ENCODE measurements at regions not wholly inside any gene's neighbourhood (a gene's known extent, or its start where the extent isn't known, plus 50 kb on each side); places are given as distances from the start of the nearest gene placed in this dataset.
A peak's percentile ranks its signal among the peaks of the same experiment; 100 is the strongest.

GRCh38 chr9:121596515-121596914, 54.9 kb upstream of the DAB2IP start:
- intact Hi-C loops (cut with DNase I): loop anchor here in 1 of 2 donors (5.0 kb wide), 1 partner anchor 39 kb away; no protein-coding TSS in a partner anchor
- ATAC-seq (ENCODE audit: low FRiP score): no peak

GRCh38 chr9:121597698-121598166, 53.7 kb upstream of the DAB2IP start:
- H3K9me3 ChIP-seq (ENCODE audit: control insufficient read depth, low read length): no peaks in the 10 kb centered on the region
- no peak overlapping the region for H3K27ac ChIP-seq (ENCODE audit: low read depth in 1 of 2, low read length in 2 of 2)
- no peaks in the 10 kb centered on the region for H3K36me3 ChIP-seq (ENCODE audit: control insufficient read depth in 1 of 2, insufficient read depth in 2 of 2, low read length in 1 of 2)
- 75 to 87% methylated on average over 14 of the region's 14 CpGs for WGBS, 2 donors
- H3K27me3 ChIP-seq (ENCODE audit: control insufficient read depth in 1 of 2, insufficient read depth in 2 of 2, low read length in 1 of 2): no peaks in the 10 kb centered on the region
- no peaks in the 10 kb centered on the region for H3K4me1 ChIP-seq (ENCODE audit: control insufficient read depth in 1 of 2, insufficient read depth in 2 of 2, low read length in 2 of 2)
- ATAC-seq (ENCODE audit: low FRiP score) (no peak), DNase-seq (no peak)
- intact Hi-C loops (cut with DNase I): loop anchor here in 1 of 2 donors (5.0 kb wide), 1 partner anchor 40 kb away; no protein-coding TSS in a partner anchor
- no peak overlapping the region for H3K4me3 ChIP-seq (ENCODE audit: low read length in 2 of 2)

More at GRCh38 chr9:121596515-121596914, 54.9 kb upstream of the DAB2IP start:
- Histone ChIP-seq H3K9me3 (ENCODE audit: control insufficient read depth, low read length) (no peaks in the 10 kb centered on the region), H3K36me3 (ENCODE audit: control insufficient read depth in 1 of 2, insufficient read depth in 2 of 2, low read length in 1 of 2) (no peaks in the 10 kb centered on the region), H3K4me3 (ENCODE audit: low read length in 2 of 2) (no peak overlapping the region), H3K27ac (ENCODE audit: low read depth in 1 of 2, low read length in 2 of 2) (no peak overlapping the region), H3K4me1 (ENCODE audit: control insufficient read depth in 1 of 2, insufficient read depth in 2 of 2, low read length in 2 of 2) (no peaks in the 10 kb centered on the region), H3K27me3 (ENCODE audit: control insufficient read depth in 1 of 2, insufficient read depth in 2 of 2, low read length in 1 of 2) (no peaks in the 10 kb centered on the region)
- DNase-seq: no peak
- 58 to 63% methylated on average over 1 of the region's 1 CpG for WGBS, 2 donors

GRCh38 chr9:121598167-121598964, 53.1 kb upstream of the DAB2IP start:
- no peaks in the 10 kb centered on the region for H3K4me1 ChIP-seq (ENCODE audit: control insufficient read depth in 1 of 2, insufficient read depth in 2 of 2, low read length in 2 of 2)
- WGBS, 2 donors: 50 to 69% methylated on average over 68 to 75 of the region's 76 CpGs
- peak; percentile 73 to 89 for DNase-seq
- intact Hi-C loops (cut with DNase I): loop anchor here in 1 of 2 donors (5.0 kb wide), 1 partner anchor 41 kb away; no protein-coding TSS in a partner anchor
- no peak overlapping the region for H3K27ac ChIP-seq (ENCODE audit: low read depth in 1 of 2, low read length in 2 of 2)
- peak; percentile 60 for ATAC-seq (ENCODE audit: low FRiP score)
- no peaks in the 10 kb centered on the region for H3K27me3 ChIP-seq (ENCODE audit: control insufficient read depth in 1 of 2, insufficient read depth in 2 of 2, low read length in 1 of 2)
- no peaks in the 10 kb centered on the region for H3K9me3 ChIP-seq (ENCODE audit: control insufficient read depth, low read length)
- H3K36me3 ChIP-seq (ENCODE audit: control insufficient read depth in 1 of 2, insufficient read depth in 2 of 2, low read length in 1 of 2): no peaks in the 10 kb centered on the region
- H3K4me3 ChIP-seq (ENCODE audit: low read length in 2 of 2): no peak overlapping the region

GRCh38 chr9:121598965-121599871, 52.2 kb upstream of the DAB2IP start:
- no peaks in the 10 kb centered on the region for H3K9me3 ChIP-seq (ENCODE audit: control insufficient read depth, low read length)
- ATAC-seq (ENCODE audit: low FRiP score) (peak; percentile 83), DNase-seq (peak; percentile 72 to 90)
- H3K36me3 ChIP-seq (ENCODE audit: control insufficient read depth in 1 of 2, insufficient read depth in 2 of 2, low read length in 1 of 2): no peaks in the 10 kb centered on the region
- H3K27ac ChIP-seq (ENCODE audit: low read depth in 1 of 2, low read length in 2 of 2): no peak overlapping the region
- H3K4me1 ChIP-seq (ENCODE audit: control insufficient read depth in 1 of 2, insufficient read depth in 2 of 2, low read length in 2 of 2): no peaks in the 10 kb centered on the region
- H3K27me3 ChIP-seq (ENCODE audit: control insufficient read depth in 1 of 2, insufficient read depth in 2 of 2, low read length in 1 of 2): no peaks in the 10 kb centered on the region
- intact Hi-C loops (cut with DNase I): loop anchor here in 1 of 2 donors (5.0 kb wide), 1 partner anchor 42 kb away; no protein-coding TSS in a partner anchor
- peak overlapping the region; percentile 9 to 35 for H3K4me3 ChIP-seq (ENCODE audit: low read length in 2 of 2)
- whole genome bisulfite sequencing, 2 donors: 8 to 9% methylated on average over 69 to 88 of the region's 88 CpGs

GRCh38 chr9:121599872-121600585, 51.4 kb upstream of the DAB2IP start:
- intact Hi-C loops (cut with DNase I): loop anchor here (5.0 kb wide), 3 partner anchors 33 to 52 kb away; partner anchors contain the start of gene DAB2IP (in 1 of the 2)
- Histone ChIP-seq H3K36me3 (ENCODE audit: control insufficient read depth in 1 of 2, insufficient read depth in 2 of 2, low read length in 1 of 2) (no peaks in the 10 kb centered on the region), H3K27me3 (ENCODE audit: control insufficient read depth in 1 of 2, insufficient read depth in 2 of 2, low read length in 1 of 2) (no peaks in the 10 kb centered on the region), H3K4me1 (ENCODE audit: control insufficient read depth in 1 of 2, insufficient read depth in 2 of 2, low read length in 2 of 2) (no peaks in the 10 kb centered on the region), H3K4me3 (ENCODE audit: low read length in 2 of 2) (peak overlapping the region; percentile 9 to 35), H3K9me3 (ENCODE audit: control insufficient read depth, low read length) (no peaks in the 10 kb centered on the region), H3K27ac (ENCODE audit: low read depth in 1 of 2, low read length in 2 of 2) (no peak overlapping the region)
- no peak for DNase-seq
- no peak for ATAC-seq (ENCODE audit: low FRiP score)
- WGBS, 2 donors: 9 to 13% methylated on average over 25 of the region's 25 CpGs

GRCh38 chr9:121601194-121601593, 50.2 kb upstream of the DAB2IP start:
- intact Hi-C loops (cut with DNase I): loop anchor here in 1 of 2 donors (5.0 kb wide), 2 partner anchors 34 to 51 kb away; partner anchors contain the start of gene DAB2IP
- H3K36me3 ChIP-seq (ENCODE audit: control insufficient read depth in 1 of 2, insufficient read depth in 2 of 2, low read length in 1 of 2): no peaks in the 10 kb centered on the region
- H3K27me3 ChIP-seq (ENCODE audit: control insufficient read depth in 1 of 2, insufficient read depth in 2 of 2, low read length in 1 of 2): no peaks in the 10 kb centered on the region
- ATAC-seq (ENCODE audit: low FRiP score): no peak
- WGBS, 2 donors: 79 to 92% methylated on average over 3 of the region's 3 CpGs
- H3K9me3 ChIP-seq (ENCODE audit: control insufficient read depth, low read length): no peaks in the 10 kb centered on the region
- no peak for DNase-seq
- no peak overlapping the region for H3K4me3 ChIP-seq (ENCODE audit: low read length in 2 of 2)
- no peaks in the 10 kb centered on the region for H3K4me1 ChIP-seq (ENCODE audit: control insufficient read depth in 1 of 2, insufficient read depth in 2 of 2, low read length in 2 of 2)
- H3K27ac ChIP-seq (ENCODE audit: low read depth in 1 of 2, low read length in 2 of 2): no peak overlapping the region

All from aorta (tissue), 5 donors.